Small intestine (tissue), 7 donors: ENCODE measurements at regions not wholly inside any gene's neighbourhood (a gene's known extent, or its start where the extent isn't known, plus 50 kb on each side); places are given as distances from the start of the nearest gene placed in this dataset.

Experiments
- DNase-seq, 2 donors: peaks; one replicate each; pipeline versions ENCODE4 v3.0.0 to v3.0.0-alpha.2; 2013
- FAIRE-seq: peaks from 2 replicates; lab custom pipeline; 2012; peaks lifted over from hg19 to GRCh38; lab: Jason Lieb, UNC
- H3K27ac ChIP-seq, 3 donors: one replicate each; pipeline ENCODE4 v1.5.1; 2013; ENCODE audit warnings: low read length in 2 of 3, mild to moderate bottlenecking in 2 of 3, control low read depth in 1 of 3, inconsistent platforms in 1 of 3, low read depth in 1 of 3, moderate library complexity in 1 of 3
- H3K27me3 ChIP-seq, 3 donors: one replicate each; pipeline ENCODE4 v1.6.1; 2013; ENCODE audit warnings: low read length in 3 of 3, inconsistent platforms in 1 of 3; ENCODE audit not compliant: control insufficient read depth in 3 of 3, insufficient read depth in 3 of 3
- H3K36me3 ChIP-seq, 3 donors: one replicate each; pipeline ENCODE4 v1.6.1; 2013; ENCODE audit warnings: low read length in 3 of 3, inconsistent platforms in 1 of 3, low read depth in 1 of 3, mild to moderate bottlenecking in 1 of 3, moderate library complexity in 1 of 3; ENCODE audit not compliant: control insufficient read depth in 3 of 3, insufficient read depth in 2 of 3
- H3K4me1 ChIP-seq, 3 donors: one replicate each; pipeline ENCODE4 v1.6.1; 2013; ENCODE audit warnings: low read length in 2 of 3, inconsistent platforms in 1 of 3, low read depth in 1 of 3, mild to moderate bottlenecking in 1 of 3, moderate library complexity in 1 of 3; ENCODE audit not compliant: control insufficient read depth in 3 of 3, insufficient read depth in 2 of 3
- H3K4me3 ChIP-seq, 3 donors: one replicate each; pipeline ENCODE4 v1.5.1; 2013; ENCODE audit warnings: low read length in 3 of 3, control low read depth in 1 of 3, inconsistent platforms in 1 of 3, low read depth in 1 of 3, mild to moderate bottlenecking in 1 of 3, moderate library complexity in 1 of 3
- H3K9me3 ChIP-seq, 2 donors: one replicate each; pipeline ENCODE4 v1.6.1; 2013; ENCODE audit warnings: low read depth in 1 of 2, low read length in 1 of 2; ENCODE audit not compliant: control insufficient read depth in 2 of 2, insufficient read depth in 1 of 2
- WGBS, 3 donors: extraction: QIAGEN DNeasy Blood & Tissue Kit; methylation state at CpG; one replicate each; pipeline ENCODE4 v1.1.7; 2013; 5-methylcytosine and 5-hydroxymethylcytosine counted together
- donor health status: healthy with polysubstance abuse.
- donor health status: control.
- donor health status: control.
- donor health status: Bipolar disorder and iron deficiency.
- donor health status: healthy.

- 74 to 79% (median 75%) methylated on average over 9 of the region's 9 CpGs for WGBS, 3 donors
- DNase-seq: no peak
- Histone ChIP-seq H3K27ac (no peak overlapping the region), H3K9me3 (no peaks in the 10 kb centered on the region), H3K36me3 (no peaks in the 10 kb centered on the region), H3K27me3 (no peaks in the 10 kb centered on the region), H3K4me3 (no peak overlapping the region), H3K4me1 (no peaks in the 10 kb centered on the region)
- no peak for FAIRE-seq
Measured at GRCh38 chr2:76197428-76197827, 486.7 kb upstream of the GCFC2 start.

GRCh38 chr2:76194031-76194775, 483.5 kb upstream of the GCFC2 start:
- Histone ChIP-seq H3K27ac (no peak overlapping the region), H3K4me1 (no peaks in the 10 kb centered on the region), H3K27me3 (no peaks in the 10 kb centered on the region), H3K36me3 (no peaks in the 10 kb centered on the region), H3K4me3 (no peak overlapping the region), H3K9me3 (no peaks in the 10 kb centered on the region)
- FAIRE-seq: no peak
- no peak for DNase-seq
- 61 to 79% (median 69%) methylated on average over 5 of the region's 5 CpGs for WGBS, 3 donors

GRCh38 chr2:76193089-76193488, 482.4 kb upstream of the GCFC2 start:
- FAIRE-seq: no peak
- Histone ChIP-seq H3K4me1 (no peaks in the 10 kb centered on the region), H3K36me3 (no peaks in the 10 kb centered on the region), H3K27me3 (no peaks in the 10 kb centered on the region), H3K9me3 (no peaks in the 10 kb centered on the region), H3K27ac (no peak overlapping the region), H3K4me3 (no peak overlapping the region)
- WGBS, 3 donors: 9 to 55% (median 32%) methylated on average over 3 of the region's 3 CpGs
- no peak for DNase-seq

- no peaks in the 10 kb centered on the region for H3K4me1 ChIP-seq
- H3K27me3 ChIP-seq: no peaks in the 10 kb centered on the region
- H3K9me3 ChIP-seq: no peaks in the 10 kb centered on the region
- DNase-seq (no peak), FAIRE-seq (no peak)
- no peak overlapping the region for H3K4me3 ChIP-seq
- H3K36me3 ChIP-seq: no peaks in the 10 kb centered on the region
- H3K27ac ChIP-seq: no peak overlapping the region
- 80 to 85% (median 82%) methylated on average over 4 of the region's 4 CpGs for WGBS, 3 donors
Measured at GRCh38 chr2:76188334-76189008, 477.8 kb upstream of the GCFC2 start.

GRCh38 chr2:76187415-76187814, 476.7 kb upstream of the GCFC2 start:
- H3K4me1 ChIP-seq: no peaks in the 10 kb centered on the region
- no peaks in the 10 kb centered on the region for H3K9me3 ChIP-seq
- H3K27ac ChIP-seq: no peak overlapping the region
- FAIRE-seq (no peak), DNase-seq (no peak)
- H3K36me3 ChIP-seq: no peaks in the 10 kb centered on the region
- H3K27me3 ChIP-seq: no peaks in the 10 kb centered on the region
- no peak overlapping the region for H3K4me3 ChIP-seq
- WGBS, 3 donors: 51 to 68% (median 64%) methylated on average over 1 of the region's 1 CpG

- Histone ChIP-seq H3K4me1 (no peaks in the 10 kb centered on the region), H3K9me3 (peaks cover 0 to 4% of the 10 kb centered on the region in 2 donors), H3K27ac (no peak overlapping the region), H3K4me3 (no peak overlapping the region), H3K27me3 (no peaks in the 10 kb centered on the region), H3K36me3 (no peaks in the 10 kb centered on the region)
- no peak for DNase-seq
- no peak for FAIRE-seq
- WGBS, 3 donors: 62 to 85% (median 79%) methylated on average over 1 of the region's 1 CpG
Measured at GRCh38 chr2:76180676-76181075, 470.0 kb upstream of the GCFC2 start.

- 85 to 95% (median 89%) methylated on average over 1 of the region's 1 CpG for WGBS, 3 donors
- H3K9me3 ChIP-seq: peaks cover 0 to 7% of the 10 kb centered on the region in 2 donors
- no peak overlapping the region for H3K27ac ChIP-seq
- no peaks in the 10 kb centered on the region for H3K27me3 ChIP-seq
- H3K4me3 ChIP-seq: no peak overlapping the region
- FAIRE-seq (no peak), DNase-seq (no peak)
- H3K4me1 ChIP-seq: no peaks in the 10 kb centered on the region
- H3K36me3 ChIP-seq: no peaks in the 10 kb centered on the region
Measured at GRCh38 chr2:76178610-76179009, 467.9 kb upstream of the GCFC2 start.

- Histone ChIP-seq H3K36me3 (no peaks in the 10 kb centered on the region), H3K4me3 (no peak overlapping the region), H3K27me3 (no peaks in the 10 kb centered on the region), H3K9me3 (peaks cover 0 to 7% of the 10 kb centered on the region in 2 donors), H3K4me1 (no peaks in the 10 kb centered on the region), H3K27ac (no peak overlapping the region)
- WGBS, 3 donors: 74 to 86% (median 84%) methylated on average over 3 of the region's 3 CpGs
- FAIRE-seq (no peak), DNase-seq (no peak)
Measured at GRCh38 chr2:76175295-76175694, 464.6 kb upstream of the GCFC2 start.
